ENCODE measurements at regions not wholly inside any gene's neighbourhood (a gene's known extent, or its start where the extent isn't known, plus 50 kb on each side); places are given as distances from the start of the nearest gene placed in this dataset.

DNA sequence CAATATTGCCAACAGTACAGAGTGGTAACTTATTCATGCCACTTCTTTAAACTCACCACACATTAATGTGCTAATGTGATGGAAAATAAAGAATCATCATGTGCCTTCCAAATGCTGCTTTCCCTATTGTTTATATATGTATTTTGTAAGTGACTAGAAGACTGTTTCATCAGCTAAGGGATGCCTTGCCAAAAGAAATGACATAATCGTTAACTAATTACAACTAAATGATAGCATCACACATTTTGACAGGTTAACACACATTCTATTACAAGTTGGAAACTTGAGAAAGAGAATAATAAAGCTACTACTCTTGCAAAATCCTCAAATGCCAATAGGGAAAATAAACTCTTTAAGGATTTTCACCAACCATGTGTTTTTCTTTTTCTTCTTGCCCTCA, 329.9 kb upstream of the AGTR1 start:
- TF ChIP-seq, protein P1, sequence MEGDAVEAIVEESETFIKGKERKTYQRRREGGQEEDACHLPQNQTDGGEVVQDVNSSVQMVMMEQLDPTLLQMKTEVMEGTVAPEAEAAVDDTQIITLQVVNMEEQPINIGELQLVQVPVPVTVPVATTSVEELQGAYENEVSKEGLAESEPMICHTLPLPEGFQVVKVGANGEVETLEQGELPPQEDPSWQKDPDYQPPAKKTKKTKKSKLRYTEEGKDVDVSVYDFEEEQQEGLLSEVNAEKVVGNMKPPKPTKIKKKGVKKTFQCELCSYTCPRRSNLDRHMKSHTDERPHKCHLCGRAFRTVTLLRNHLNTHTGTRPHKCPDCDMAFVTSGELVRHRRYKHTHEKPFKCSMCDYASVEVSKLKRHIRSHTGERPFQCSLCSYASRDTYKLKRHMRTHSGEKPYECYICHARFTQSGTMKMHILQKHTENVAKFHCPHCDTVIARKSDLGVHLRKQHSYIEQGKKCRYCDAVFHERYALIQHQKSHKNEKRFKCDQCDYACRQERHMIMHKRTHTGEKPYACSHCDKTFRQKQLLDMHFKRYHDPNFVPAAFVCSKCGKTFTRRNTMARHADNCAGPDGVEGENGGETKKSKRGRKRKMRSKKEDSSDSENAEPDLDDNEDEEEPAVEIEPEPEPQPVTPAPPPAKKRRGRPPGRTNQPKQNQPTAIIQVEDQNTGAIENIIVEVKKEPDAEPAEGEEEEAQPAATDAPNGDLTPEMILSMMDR (IDR thresholded peaks at IDR 0.05; ENCODE audit: low read depth, low read length) = no peak
- H3K4me3 ChIP-seq (replicated peaks in 1 of 2; ENCODE audit: low read depth in 2 of 2, low read length in 2 of 2) = no peak overlapping the region
- DNase-seq (ENCODE audit: low read depth in 2 of 2) = no peak

DNA sequence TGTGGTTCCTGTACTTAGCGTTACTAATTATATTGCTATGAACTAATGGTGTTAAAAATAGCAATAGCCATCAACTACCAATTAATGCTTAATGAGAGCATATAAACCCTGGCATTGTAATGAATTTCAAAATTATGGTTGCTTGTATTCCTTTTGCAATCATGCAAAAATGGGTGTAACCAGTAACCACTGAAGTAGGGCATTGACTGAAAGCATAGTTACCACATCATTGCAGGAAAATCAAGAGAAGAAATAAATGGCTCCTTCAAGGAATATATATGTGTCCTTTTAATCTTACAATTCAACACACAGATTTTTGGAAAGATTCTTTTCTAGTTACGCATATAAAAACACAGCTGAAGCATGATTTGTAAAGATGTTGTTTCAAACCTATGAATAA, 328.3 kb upstream of the AGTR1 start:
- TF ChIP-seq, protein P1 (IDR thresholded peaks at IDR 0.05; ENCODE audit: low read depth, low read length) = no peak
- DNase-seq (ENCODE audit: low read depth in 2 of 2) = no peak
- H3K4me3 ChIP-seq (replicated peaks in 1 of 2; ENCODE audit: low read depth in 2 of 2, low read length in 2 of 2) = no peak overlapping the region

DNA sequence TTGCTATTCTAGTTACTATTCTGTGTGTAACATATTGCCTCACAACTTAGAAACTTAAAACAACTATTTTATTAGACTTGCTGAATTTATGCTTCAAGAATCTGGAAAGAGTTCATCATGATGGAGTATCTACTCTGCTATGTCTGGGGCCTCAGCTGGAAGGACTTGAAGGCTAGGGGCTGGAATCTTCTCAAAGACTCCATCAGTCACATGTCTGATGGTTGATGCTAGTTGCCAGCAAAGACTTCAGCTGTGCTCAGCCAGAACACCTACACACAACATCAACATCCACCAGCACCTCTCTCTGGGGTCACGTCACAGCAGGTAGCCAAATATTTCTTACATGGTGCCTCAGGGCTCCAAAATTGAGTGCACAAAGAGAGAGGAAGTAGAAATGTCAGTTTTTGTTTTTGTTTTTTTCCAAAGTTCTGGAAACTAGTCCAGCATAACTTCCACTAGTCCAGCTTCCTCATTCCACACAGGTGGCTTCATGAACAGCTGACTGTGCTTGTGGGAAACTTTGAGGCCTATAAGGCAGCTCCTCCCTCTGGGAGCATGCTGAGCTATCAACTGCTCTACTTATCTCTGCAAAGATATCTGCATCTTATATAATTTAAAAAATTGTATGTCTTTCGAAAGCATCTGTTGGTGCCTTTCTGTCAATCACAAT, 325.4 kb upstream of the AGTR1 start:
- no peak for DNase-seq (ENCODE audit: low read depth in 2 of 2)

DNA sequence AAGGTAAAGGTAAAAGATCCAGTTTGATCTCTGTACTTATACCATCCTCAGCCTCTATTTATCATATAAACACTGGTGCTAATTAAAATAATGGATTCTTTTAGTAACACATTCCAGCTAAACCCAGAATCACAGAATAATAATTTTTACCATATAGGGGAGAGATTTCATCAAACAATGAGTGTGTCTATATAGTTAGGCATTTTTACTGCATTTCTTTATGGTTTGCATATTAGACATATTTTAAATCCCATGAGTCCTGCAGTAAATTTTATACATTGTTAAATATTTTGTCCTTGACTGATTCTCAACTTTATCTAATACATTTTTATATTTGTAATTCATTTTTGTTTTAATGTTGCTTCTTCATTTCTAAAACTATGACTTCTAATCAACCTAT, 323.7 kb upstream of the AGTR1 start:
- DNase-seq (ENCODE audit: low read depth in 2 of 2) = no peak
- no peak overlapping the region for H3K4me3 ChIP-seq (replicated peaks in 1 of 2; ENCODE audit: low read depth in 2 of 2, low read length in 2 of 2)
- TF ChIP-seq, protein P1 (IDR thresholded peaks at IDR 0.05; ENCODE audit: low read depth, low read length) = no peak

More for the DNA sequence above, 325.4 kb upstream of the AGTR1 start:
- no peak overlapping the region for H3K4me3 ChIP-seq (replicated peaks in 1 of 2; ENCODE audit: low read depth in 2 of 2, low read length in 2 of 2)
- TF ChIP-seq, protein P1 (IDR thresholded peaks at IDR 0.05; ENCODE audit: low read depth, low read length) = no peak

DNA sequence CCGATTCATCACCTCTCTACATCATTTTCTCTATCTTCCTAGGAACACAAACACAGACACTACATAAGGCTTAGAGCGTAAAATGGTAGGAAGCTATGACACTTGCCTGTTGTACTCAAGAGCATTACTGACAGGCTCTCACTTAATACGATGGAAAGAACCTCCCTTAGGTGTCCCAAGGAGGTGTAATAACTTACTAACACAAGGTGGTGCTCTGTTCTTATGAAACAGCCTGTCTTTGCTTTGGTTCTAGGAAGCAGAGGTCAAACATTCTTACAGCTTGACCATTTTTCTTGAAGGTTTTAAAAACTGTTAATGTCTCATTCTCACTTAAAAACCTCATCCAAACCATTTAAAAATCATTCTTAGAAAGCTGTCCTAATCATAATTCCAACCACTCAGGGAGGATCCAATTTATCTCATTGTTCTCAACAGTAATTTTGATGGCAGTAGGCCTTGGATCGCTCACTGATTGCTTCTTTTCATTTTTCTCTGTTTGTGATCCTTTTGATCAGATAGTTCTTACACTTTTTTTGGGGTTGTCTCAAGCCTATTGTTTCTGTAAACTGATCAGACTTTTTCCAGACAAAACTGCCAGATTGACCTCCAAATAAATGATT, 317.8 kb upstream of the AGTR1 start:
- DNase-seq (ENCODE audit: low read depth in 2 of 2) = peak; percentile 68 to 84
- H3K4me3 ChIP-seq (replicated peaks in 1 of 2; ENCODE audit: low read depth in 2 of 2, low read length in 2 of 2) = no peak overlapping the region
- TF ChIP-seq, protein P1 (IDR thresholded peaks at IDR 0.05; ENCODE audit: low read depth, low read length) = peak; percentile 56

DNA sequence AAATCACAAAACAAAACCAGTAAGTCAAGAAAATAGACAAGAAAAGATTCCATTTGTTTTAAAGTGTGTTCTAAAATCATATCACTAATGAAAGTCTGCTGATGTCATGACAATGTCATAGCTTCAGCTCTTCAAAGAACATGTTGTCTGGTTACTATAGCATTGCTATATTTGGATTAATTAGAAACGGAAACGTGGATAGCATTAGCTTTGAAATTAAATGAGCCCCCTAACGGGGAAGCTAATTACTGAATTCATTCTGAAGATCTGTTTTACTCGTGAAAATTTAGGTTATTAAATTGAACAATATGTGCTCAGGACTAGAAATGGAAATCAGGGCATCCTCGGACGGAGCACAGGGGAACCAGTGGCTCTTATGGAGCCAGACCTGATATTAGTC, 316.7 kb upstream of the AGTR1 start:
- TF ChIP-seq, protein P1 (IDR thresholded peaks at IDR 0.05; ENCODE audit: low read depth, low read length) = no peak
- H3K4me3 ChIP-seq (replicated peaks in 1 of 2; ENCODE audit: low read depth in 2 of 2, low read length in 2 of 2) = no peak overlapping the region
- DNase-seq (ENCODE audit: low read depth in 2 of 2) = no peak
